Choroid plexus epithelial cell (primary cell): ENCODE measurements at regions not wholly inside any gene's neighbourhood (a gene's known extent, or its start where the extent isn't known, plus 50 kb on each side); places are given as distances from the start of the nearest gene placed in this dataset.
"Not testable (repeated sequence)": the region's sequence is repeated elsewhere in the genome, so short reads cannot be mapped to it uniquely, and the experiment has no call there.

ENCODE experiments used
- DNase-seq: peaks from one replicate; pipeline ENCODE4 v3.0.0-alpha.2; 2010; ENCODE audit warnings: low read depth
- H3K4me3 ChIP-seq: 2 replicates; pipeline ENCODE4 v1.5.1; 2011; ENCODE audit warnings: low read depth, mild to moderate bottlenecking, control low read depth, low read length, moderate library complexity
- CTCF ChIP-seq: conservative IDR thresholded peaks from 2 replicates; pipeline ENCODE4 v1.5.1; 2011; ENCODE audit warnings: low read depth, mild to moderate bottlenecking, control low read depth, inconsistent platforms, low read length, moderate library complexity

GRCh38 chr4:84224522-84224921 lies 274.6 kb downstream of the NKX6-1 start:
- TF ChIP-seq CTCF: no peak
- H3K4me3 ChIP-seq: no peak overlapping the region
- no peak for DNase-seq

- H3K4me3 ChIP-seq: no peak overlapping the region
- TF ChIP-seq CTCF: no peak
- no peak for DNase-seq
Measured at GRCh38 chr4:84221704-84222103, 277.4 kb downstream of the NKX6-1 start.

GRCh38 chr4:84220990-84221389 lies 278.1 kb downstream of the NKX6-1 start:
- no peak for TF ChIP-seq CTCF
- no peak overlapping the region for H3K4me3 ChIP-seq
- no peak for DNase-seq

- no peak for DNase-seq
- no peak for TF ChIP-seq CTCF
- no peak overlapping the region for H3K4me3 ChIP-seq
Measured at GRCh38 chr4:84219656-84220055, 279.4 kb downstream of the NKX6-1 start.

GRCh38 chr4:84218031-84218430 lies 281.1 kb downstream of the NKX6-1 start:
- no peak for TF ChIP-seq CTCF
- H3K4me3 ChIP-seq: no peak overlapping the region
- DNase-seq: no peak

GRCh38 chr4:84215217-84215616 lies 283.9 kb downstream of the NKX6-1 start:
- no peak for TF ChIP-seq CTCF
- DNase-seq: no peak
- no peak overlapping the region for H3K4me3 ChIP-seq

- H3K4me3 ChIP-seq, DNase-seq: not testable (repeated sequence)
Measured at GRCh38 chr4:84206226-84206625, 292.9 kb downstream of the NKX6-1 start.

- DNase-seq: no peak
- TF ChIP-seq CTCF: no peak
- H3K4me3 ChIP-seq: no peak overlapping the region
Measured at GRCh38 chr4:84189144-84189543, 309.9 kb downstream of the NKX6-1 start.
